ENCODE measurements at regions not wholly inside any gene's neighbourhood (a gene's known extent, or its start where the extent isn't known, plus 50 kb on each side); places are given as distances from the start of the nearest gene placed in this dataset.

- DNase-seq (ENCODE audit: low read depth), result no peak
- TF ChIP-seq CTCF (conservative IDR thresholded peaks at IDR 0.05; ENCODE audit: control insufficient read depth, insufficient read depth, low read depth, low read length), result no peak
Observed at GRCh38 chr1:244237445-244237844, 186.4 kb downstream of the ZBTB18 start.

GRCh38 chr1:244239261-244239770 lies 188.2 kb downstream of the ZBTB18 start:
- peak; percentile 6 for DNase-seq (ENCODE audit: low read depth)

More at GRCh38 chr1:244237445-244237844, 186.4 kb downstream of the ZBTB18 start:
- H3K4me3 ChIP-seq (ENCODE audit: control insufficient read depth, low read depth, low read length), result no peak overlapping the region

GRCh38 chr1:244241438-244241837 lies 190.4 kb downstream of the ZBTB18 start:
- no peak for DNase-seq (ENCODE audit: low read depth)
- H3K4me3 ChIP-seq (ENCODE audit: control insufficient read depth, low read depth, low read length), result no peak overlapping the region
- TF ChIP-seq CTCF (conservative IDR thresholded peaks at IDR 0.05; ENCODE audit: control insufficient read depth, insufficient read depth, low read depth, low read length), result no peak

More at GRCh38 chr1:244239261-244239770, 188.2 kb downstream of the ZBTB18 start:
- H3K4me3 ChIP-seq (ENCODE audit: control insufficient read depth, low read depth, low read length), result no peak overlapping the region
- TF ChIP-seq CTCF (conservative IDR thresholded peaks at IDR 0.05; ENCODE audit: control insufficient read depth, insufficient read depth, low read depth, low read length), result no peak

GRCh38 chr1:244242446-244242845 lies 191.4 kb downstream of the ZBTB18 start:
- DNase-seq (ENCODE audit: low read depth), result no peak
- no peak overlapping the region for H3K4me3 ChIP-seq (ENCODE audit: control insufficient read depth, low read depth, low read length)
- no peak for TF ChIP-seq CTCF (conservative IDR thresholded peaks at IDR 0.05; ENCODE audit: control insufficient read depth, insufficient read depth, low read depth, low read length)

- TF ChIP-seq CTCF (conservative IDR thresholded peaks at IDR 0.05; ENCODE audit: control insufficient read depth, insufficient read depth, low read depth, low read length), result no peak
- no peak for DNase-seq (ENCODE audit: low read depth)
- H3K4me3 ChIP-seq (ENCODE audit: control insufficient read depth, low read depth, low read length), result no peak overlapping the region
Observed at GRCh38 chr1:244246334-244246733, 195.3 kb downstream of the ZBTB18 start.

- no peak for DNase-seq (ENCODE audit: low read depth)
- H3K4me3 ChIP-seq (ENCODE audit: control insufficient read depth, low read depth, low read length), result no peak overlapping the region
- no peak for TF ChIP-seq CTCF (conservative IDR thresholded peaks at IDR 0.05; ENCODE audit: control insufficient read depth, insufficient read depth, low read depth, low read length)
Observed at GRCh38 chr1:244248426-244248825, 197.3 kb downstream of the ZBTB18 start.

GRCh38 chr1:244252211-244252610 lies 199.5 kb downstream of the ADSS2 start:
- DNase-seq (ENCODE audit: low read depth), result no peak
- no peak for TF ChIP-seq CTCF (conservative IDR thresholded peaks at IDR 0.05; ENCODE audit: control insufficient read depth, insufficient read depth, low read depth, low read length)
- H3K4me3 ChIP-seq (ENCODE audit: control insufficient read depth, low read depth, low read length), result no peak overlapping the region

Measured in fibroblast of mammary gland (primary cell).